ENCODE measurements at regions not wholly inside any gene's neighbourhood (a gene's known extent, or its start where the extent isn't known, plus 50 kb on each side); places are given as distances from the start of the nearest gene placed in this dataset.

DNA sequence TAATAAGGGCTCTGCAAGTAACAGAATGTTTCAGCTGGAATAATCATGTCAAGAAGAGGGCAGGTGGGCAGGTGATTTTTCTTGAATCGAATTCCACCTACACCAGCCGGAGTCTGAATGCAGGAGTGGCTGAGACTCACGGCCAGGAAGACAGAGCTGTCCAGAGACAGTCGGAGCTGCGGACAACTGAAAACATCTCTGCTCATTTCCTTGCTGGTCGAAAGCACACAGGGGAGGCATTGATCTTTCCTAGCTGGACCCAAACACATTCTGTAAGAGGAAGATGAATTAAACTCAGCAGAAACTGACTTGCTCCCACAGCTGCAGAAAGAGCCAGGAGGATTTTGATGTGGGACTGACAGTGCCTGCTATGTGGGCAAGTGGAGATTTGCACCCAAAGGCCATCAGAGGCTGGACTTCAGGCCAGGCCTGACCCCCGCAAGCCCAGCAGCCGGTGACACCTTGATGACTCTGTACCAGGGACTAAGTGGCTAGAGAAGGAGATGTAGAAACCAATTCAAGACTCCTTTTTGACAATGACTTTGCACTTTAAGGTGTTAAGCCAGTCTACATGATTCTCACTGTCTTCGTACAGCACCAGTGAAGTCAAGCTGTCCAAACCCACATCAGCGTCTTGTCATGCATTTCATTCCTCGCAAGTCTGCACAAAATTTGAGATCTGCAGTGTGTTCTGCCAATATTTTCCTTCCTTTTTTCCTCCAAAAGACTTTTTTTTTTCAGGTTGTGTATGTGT lies 169.4 kb downstream of the TEX36 start:
- DNase-seq (ENCODE audit: low read depth), result no peak

GRCh38 chr10:125510998-125511397 lies 172.0 kb downstream of the TEX36 start:
- no peak for DNase-seq (ENCODE audit: low read depth)

DNA sequence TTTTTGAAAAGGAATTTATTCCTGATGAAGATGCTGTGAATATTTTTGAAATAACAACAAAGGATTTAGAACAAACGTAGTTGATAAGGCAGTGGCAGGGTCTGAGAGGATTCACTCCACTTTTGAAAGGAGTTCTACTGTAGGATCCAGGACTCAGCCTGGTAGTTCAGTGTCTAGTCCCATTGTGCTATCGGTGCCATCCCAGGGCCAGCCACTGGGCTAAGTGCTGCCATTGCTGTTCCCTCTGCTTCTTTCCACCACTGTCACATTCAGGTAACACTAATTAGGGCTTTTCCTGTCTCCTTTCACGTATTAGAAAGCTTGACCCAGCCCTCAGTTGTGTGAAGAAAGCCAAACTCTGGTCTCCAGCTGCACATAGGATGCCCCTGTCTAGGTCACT lies 177.3 kb downstream of the TEX36 start:
- no peak for DNase-seq (ENCODE audit: low read depth)

DNA sequence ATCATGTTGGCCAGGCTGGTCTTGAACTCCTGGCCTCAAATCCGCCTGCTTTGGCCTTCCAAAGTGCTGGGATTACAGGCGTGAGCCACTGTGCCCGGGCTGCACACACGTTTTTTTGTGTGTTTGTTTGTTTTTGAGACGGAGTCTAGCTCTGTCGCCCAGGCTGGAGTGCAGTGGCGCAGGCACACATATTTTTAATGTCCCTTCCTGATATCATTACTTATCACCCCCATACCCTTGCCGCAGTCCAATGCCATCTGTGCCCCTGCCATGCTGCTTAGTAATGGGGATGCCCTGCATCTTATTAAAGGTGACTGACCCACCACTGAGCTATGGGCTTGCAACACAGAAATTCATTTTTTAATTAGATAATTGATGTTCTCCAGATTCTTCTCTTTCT lies 180.7 kb downstream of the TEX36 start:
- no peak for DNase-seq (ENCODE audit: low read depth)

- no peak for DNase-seq (ENCODE audit: low read depth)
Observed at GRCh38 chr10:125495386-125495785, 187.6 kb downstream of the TEX36 start.

GRCh38 chr10:125494651-125495239 lies 188.2 kb downstream of the TEX36 start:
- DNase-seq (ENCODE audit: low read depth), result no peak

DNA sequence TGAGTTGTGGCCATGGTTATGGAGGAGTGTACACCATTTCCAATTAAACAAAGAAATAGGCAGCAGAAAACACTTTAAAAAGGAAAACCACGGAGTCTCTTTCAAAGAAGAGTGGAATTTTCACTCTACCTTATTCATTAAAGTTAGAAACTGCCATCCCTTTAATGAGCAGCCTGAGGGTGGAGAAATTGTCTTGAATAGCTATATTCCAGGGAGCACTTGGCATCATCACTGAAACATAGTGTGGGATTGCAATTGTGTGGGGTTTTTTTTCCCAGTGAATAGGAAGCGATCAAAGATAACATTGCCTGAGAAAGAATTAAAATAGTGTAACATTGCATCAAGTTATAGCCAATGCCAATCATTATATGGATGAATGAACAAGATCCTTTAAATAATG lies 191.6 kb downstream of the TEX36 start:
- no peak for DNase-seq (ENCODE audit: low read depth)

DNA sequence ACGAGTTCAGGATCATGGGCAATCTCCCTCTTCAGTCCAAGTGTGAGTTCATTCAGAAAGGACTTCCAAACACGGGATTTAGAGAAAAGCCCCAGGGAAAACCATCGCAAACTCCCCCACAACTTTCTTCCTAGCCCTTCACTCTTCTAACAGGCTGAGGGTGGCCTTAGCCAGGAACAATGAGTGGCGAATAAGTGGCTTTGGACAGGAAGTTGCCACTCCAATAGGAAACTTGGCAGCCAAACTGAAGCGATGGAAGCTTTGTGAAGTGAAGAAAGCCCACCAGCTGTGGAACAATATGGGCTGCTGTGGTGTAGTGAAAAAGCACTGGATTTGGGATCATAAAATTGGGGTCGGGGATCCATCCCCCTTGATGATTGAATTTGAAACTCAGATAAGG lies 193.2 kb downstream of the TEX36 start:
- no peak for DNase-seq (ENCODE audit: low read depth)

GRCh38 chr10:125485665-125486064 lies 197.3 kb downstream of the TEX36 start:
- DNase-seq (ENCODE audit: low read depth), result no peak

DNA sequence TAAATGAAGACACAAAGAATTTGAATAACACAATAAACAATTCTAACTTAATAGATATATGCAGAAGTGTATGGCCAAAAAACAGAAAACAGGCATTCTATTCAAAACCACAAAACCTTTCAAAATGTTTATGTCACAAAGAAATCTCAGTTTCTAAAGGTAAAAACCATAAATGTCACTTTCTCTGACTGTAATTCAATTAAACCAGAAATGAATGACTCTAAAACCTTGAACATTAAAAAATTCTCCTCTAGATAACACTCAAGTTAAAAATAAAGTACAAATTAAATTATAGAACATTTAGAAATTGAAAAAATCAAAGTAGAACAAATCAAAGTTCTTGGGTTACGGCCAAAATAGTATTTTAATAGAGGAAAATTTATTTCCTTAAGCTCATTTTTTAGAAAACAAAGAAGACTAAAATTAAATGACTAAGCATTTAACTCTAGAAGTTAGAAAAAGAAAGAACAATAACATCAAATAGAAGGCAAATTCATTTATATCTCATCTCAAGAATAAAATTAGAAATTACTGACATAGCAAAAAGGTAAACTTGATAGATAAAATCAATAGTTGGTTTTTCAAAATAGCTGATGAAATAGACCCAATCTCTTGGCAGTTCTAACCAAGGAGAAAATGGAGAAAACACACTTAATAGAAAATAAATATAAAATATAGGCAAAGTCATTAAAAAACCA lies 198.8 kb downstream of the TEX36 start:
- no peak for DNase-seq (ENCODE audit: low read depth)

- no peak for DNase-seq (ENCODE audit: low read depth)
Observed at GRCh38 chr10:125482637-125483036, 200.3 kb downstream of the TEX36 start.

DNA sequence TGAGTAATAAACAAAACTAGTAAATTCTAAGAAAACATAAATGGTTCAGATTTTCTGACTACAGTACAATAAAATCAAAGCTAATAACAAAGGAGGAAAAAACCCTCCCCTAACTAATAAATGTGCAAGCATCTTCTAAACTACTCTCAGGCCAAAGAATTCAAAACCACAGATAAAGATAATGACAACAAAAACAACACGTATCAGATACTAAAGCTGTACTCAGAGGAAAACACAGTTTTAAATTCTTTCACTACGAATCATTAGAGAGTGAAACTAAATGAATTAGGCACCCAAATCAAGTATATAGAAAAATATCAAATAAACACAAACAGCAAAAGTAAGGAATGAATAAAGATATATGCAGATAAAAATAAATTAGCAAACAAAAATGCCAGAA lies 200.9 kb downstream of the TEX36 start:
- no peak for DNase-seq (ENCODE audit: low read depth)

DNA sequence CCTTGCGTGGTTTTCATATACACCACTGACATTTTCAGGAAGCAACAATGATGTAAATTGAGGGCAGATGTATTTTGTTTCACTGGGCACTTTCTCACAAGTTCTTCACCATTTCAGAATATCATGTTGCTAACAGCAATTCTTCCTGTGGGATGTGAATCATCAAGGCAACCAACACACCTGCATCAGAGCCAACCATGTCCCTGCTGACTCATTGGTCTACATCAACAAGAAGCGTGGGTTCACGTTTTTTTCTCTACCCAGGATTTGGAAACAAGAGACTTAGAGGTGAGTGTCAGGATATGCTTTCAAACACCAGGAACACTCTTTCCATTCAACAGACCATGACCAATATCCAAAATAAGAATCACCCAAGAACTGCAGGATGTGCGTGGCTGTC lies 203.9 kb downstream of the TEX36 start:
- no peak for DNase-seq (ENCODE audit: low read depth)

DNA sequence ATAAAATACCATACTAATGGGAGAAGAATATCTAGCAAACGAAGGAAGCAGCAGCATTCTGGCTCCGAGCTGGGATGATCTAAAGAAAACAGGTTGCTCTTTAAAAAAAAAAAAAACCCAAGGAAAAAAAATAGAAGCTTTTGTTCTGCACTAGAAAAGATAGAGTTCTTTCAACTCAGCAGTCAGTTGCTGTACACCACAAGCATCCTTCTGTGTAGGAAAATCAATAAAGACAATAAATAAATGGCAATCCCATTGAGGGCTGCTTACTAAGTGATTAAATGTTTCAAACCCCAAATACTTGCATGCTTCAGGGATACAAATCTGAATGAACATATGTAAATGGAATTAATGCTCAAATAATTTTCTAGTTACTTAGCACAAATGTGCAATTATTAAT lies 207.1 kb downstream of the TEX36 start:
- DNase-seq (ENCODE audit: low read depth), result no peak

GRCh38 chr10:125473143-125473793 lies 209.7 kb downstream of the TEX36 start:
- no peak for DNase-seq (ENCODE audit: low read depth)

- DNase-seq (ENCODE audit: low read depth), result no peak
Observed at GRCh38 chr10:125472010-125472607, 210.9 kb downstream of the TEX36 start.

- DNase-seq (ENCODE audit: low read depth), result no peak
Observed at GRCh38 chr10:125468278-125468677, 214.7 kb downstream of the TEX36 start.

DNA sequence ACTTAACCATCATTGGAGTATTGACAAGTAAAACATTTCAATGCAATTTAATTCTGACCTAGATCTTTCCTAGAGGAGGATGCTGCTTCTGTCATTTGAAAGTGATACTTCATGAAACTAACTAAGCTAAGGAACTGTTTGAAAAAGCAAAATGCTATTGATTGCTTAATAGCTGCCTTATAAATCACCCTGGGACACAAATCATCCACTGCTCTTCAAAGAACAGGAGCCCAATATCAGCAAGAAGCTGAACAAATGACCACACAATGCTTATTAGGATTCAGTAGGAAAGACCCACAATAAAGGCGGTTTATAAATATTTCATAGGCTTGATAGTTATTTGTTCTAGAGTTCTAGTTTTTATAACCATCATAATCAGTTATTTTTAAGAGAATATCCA lies 216.3 kb downstream of the TEX36 start:
- DNase-seq (ENCODE audit: low read depth), result no peak

DNA sequence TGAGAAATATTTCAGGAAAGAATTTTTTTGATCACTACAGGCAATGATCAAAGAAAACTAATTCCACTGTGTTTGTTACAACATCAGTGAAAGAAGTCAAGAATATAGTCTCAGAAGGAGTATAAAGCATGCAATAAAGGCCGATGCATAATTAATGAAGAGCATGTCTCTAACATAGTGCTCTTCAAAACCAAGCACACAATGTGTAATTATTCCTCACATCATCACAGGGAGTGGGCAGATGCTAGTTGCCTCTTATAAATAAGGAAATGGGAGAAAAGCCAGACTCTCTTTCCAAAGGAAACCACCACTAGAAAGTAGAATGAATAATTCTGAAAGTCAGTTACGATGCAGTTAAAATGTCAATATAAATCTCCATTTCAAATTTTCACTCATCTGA lies 220.1 kb downstream of the TEX36 start:
- DNase-seq (ENCODE audit: low read depth), result no peak

DNA sequence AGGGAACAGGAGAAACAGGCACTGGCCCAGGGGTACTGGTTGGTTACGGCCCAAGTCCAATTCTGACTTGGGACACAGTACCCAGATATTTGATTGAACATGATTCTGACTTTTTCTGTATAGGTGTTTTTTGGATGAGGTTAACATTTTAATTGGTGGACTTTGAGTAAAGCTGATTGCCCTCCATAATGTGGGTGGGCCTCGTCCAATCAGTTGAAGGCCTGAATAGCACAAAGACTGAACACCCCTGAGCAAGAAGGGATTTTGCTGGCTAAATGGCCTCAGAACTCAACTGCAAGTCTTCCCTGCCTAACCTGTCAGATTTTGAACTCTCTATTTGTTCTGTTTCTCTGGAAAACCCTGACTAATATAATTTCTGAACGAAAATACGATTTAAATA lies 222.6 kb downstream of the TEX36 start:
- DNase-seq (ENCODE audit: low read depth), result no peak

- DNase-seq (ENCODE audit: low read depth), result no peak
Observed at GRCh38 chr10:125457406-125457805, 225.6 kb downstream of the TEX36 start.

DNA sequence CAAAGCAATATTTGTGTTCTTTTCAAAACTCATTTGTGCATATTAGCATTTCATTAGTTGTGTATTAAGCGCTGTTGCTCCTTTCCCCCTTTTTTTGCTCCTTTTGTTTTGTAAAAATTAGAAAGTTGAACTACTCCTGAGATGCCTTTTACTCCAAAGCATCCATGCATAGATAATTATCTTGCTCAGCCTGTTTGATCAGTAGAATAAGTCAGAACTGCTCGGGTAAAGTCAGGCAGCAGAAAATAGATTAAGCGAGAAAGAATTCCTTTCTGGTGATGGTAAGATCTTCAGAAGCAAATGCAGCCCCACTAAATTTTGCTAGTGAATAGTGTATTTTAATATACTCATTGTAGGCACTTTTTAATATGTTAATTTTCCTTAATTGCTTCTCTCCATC lies 227.1 kb downstream of the TEX36 start:
- no peak for DNase-seq (ENCODE audit: low read depth)

- no peak for DNase-seq (ENCODE audit: low read depth)
Observed at GRCh38 chr10:125455431-125455830, 227.5 kb downstream of the TEX36 start.

Measured in HS-5 (cell line).